ENCODE measurements at regions not wholly inside any gene's neighbourhood (a gene's known extent, or its start where the extent isn't known, plus 50 kb on each side); places are given as distances from the start of the nearest gene placed in this dataset.
"Not testable (repeated sequence)": the region's sequence is repeated elsewhere in the genome, so short reads cannot be mapped to it uniquely, and the experiment has no call there.

DNA sequence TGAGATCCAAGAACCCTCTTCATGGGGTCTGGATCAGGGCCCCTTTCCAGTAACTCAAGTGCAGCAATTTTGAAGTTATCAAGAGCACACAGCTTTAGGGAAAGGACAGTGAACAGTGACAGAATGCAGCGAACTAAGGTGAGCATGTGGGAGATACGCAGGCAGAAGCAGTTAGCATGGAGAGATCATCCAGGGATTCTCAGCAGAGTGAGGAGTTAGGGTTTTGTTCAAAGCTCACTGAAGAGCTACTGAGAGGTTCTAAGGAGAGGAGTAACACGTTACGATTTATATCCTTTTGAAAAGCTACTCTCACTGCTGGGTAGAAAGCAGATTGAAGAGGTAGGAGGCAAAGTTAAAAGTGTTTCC, 83.6 kb upstream of the MPP7 start:
- H3K9ac ChIP-seq (ENCODE audit: low read depth in 1 of 3, low read length in 3 of 3) = no peak overlapping the region
- H3K9me3 ChIP-seq (ENCODE audit: control insufficient read depth in 3 of 3, low read length in 3 of 3) = no peaks in the 10 kb centered on the region
- H3K36me3 ChIP-seq (ENCODE audit: control insufficient read depth in 3 of 3, insufficient read depth in 3 of 3, low read length in 3 of 3) = no peaks in the 10 kb centered on the region
- no peaks in the 10 kb centered on the region for H3K27me3 ChIP-seq (ENCODE audit: control insufficient read depth in 3 of 3, insufficient read depth in 3 of 3, low read length in 3 of 3)
- H3K4me3 ChIP-seq (ENCODE audit: low read length in 3 of 3) = no peak overlapping the region
- H3K27ac ChIP-seq (ENCODE audit: low read depth, low read length) = no peak overlapping the region
- H3K4me1 ChIP-seq (ENCODE audit: control insufficient read depth in 3 of 3, insufficient read depth in 3 of 3, low read length in 3 of 3) = peaks cover 9 to 18% (median 12%) of the 10 kb centered on the region in 3 donors

DNA sequence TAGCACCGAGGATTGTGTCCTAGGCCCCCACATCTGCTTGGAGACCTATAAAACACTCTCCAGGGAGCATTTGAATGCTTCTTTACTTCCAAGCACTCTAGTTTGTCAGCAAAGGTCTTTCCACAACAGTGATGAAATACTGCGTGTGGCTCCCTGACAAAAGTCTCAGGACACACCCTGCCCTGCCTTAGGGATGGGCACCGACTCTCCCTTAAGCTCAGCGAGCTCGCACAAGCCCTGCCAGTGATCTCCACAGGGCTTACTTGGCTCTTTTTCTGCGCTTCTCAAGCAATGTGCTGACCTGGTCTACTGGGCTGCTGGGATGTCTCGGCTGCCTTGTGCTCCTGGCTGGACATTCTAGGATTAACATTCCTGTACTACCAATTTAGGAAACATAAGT, 84.3 kb upstream of the MPP7 start:
- Histone ChIP-seq H3K9me3 (ENCODE audit: control insufficient read depth in 3 of 3, low read length in 3 of 3) (no peaks in the 10 kb centered on the region), H3K9ac (ENCODE audit: low read depth in 1 of 3, low read length in 3 of 3) (peak overlapping the region in 1 of 3 donors; percentile 42), H3K4me1 (ENCODE audit: control insufficient read depth in 3 of 3, insufficient read depth in 3 of 3, low read length in 3 of 3) (peaks cover 7 to 13% (median 12%) of the 10 kb centered on the region in 3 donors), H3K27ac (ENCODE audit: low read depth, low read length) (no peak overlapping the region), H3K36me3 (ENCODE audit: control insufficient read depth in 3 of 3, insufficient read depth in 3 of 3, low read length in 3 of 3) (no peaks in the 10 kb centered on the region), H3K27me3 (ENCODE audit: control insufficient read depth in 3 of 3, insufficient read depth in 3 of 3, low read length in 3 of 3) (no peaks in the 10 kb centered on the region), H3K4me3 (ENCODE audit: low read length in 3 of 3) (no peak overlapping the region)

GRCh38 chr10:28391283-28391682, 88.4 kb upstream of the MPP7 start:
- no peaks in the 10 kb centered on the region for H3K9me3 ChIP-seq (ENCODE audit: control insufficient read depth in 3 of 3, low read length in 3 of 3)
- no peak overlapping the region for H3K4me3 ChIP-seq (ENCODE audit: low read length in 3 of 3)
- H3K36me3 ChIP-seq (ENCODE audit: control insufficient read depth in 3 of 3, insufficient read depth in 3 of 3, low read length in 3 of 3) = no peaks in the 10 kb centered on the region
- no peaks in the 10 kb centered on the region for H3K27me3 ChIP-seq (ENCODE audit: control insufficient read depth in 3 of 3, insufficient read depth in 3 of 3, low read length in 3 of 3)
- no peak overlapping the region for H3K9ac ChIP-seq (ENCODE audit: low read depth in 1 of 3, low read length in 3 of 3)
- H3K27ac ChIP-seq (ENCODE audit: low read depth, low read length) = no peak overlapping the region
- peaks cover 10 to 12% (median 12%) of the 10 kb centered on the region in 3 donors for H3K4me1 ChIP-seq (ENCODE audit: control insufficient read depth in 3 of 3, insufficient read depth in 3 of 3, low read length in 3 of 3)

GRCh38 chr10:28393956-28394568, 91.2 kb upstream of the MPP7 start:
- Histone ChIP-seq H3K27ac (ENCODE audit: low read depth, low read length) (no peak overlapping the region), H3K4me3 (ENCODE audit: low read length in 3 of 3) (no peak overlapping the region), H3K27me3 (ENCODE audit: control insufficient read depth in 3 of 3, insufficient read depth in 3 of 3, low read length in 3 of 3) (no peaks in the 10 kb centered on the region), H3K4me1 (ENCODE audit: control insufficient read depth in 3 of 3, insufficient read depth in 3 of 3, low read length in 3 of 3) (peaks cover 0 to 2% (median 0%) of the 10 kb centered on the region in 3 donors), H3K36me3 (ENCODE audit: control insufficient read depth in 3 of 3, insufficient read depth in 3 of 3, low read length in 3 of 3) (no peaks in the 10 kb centered on the region), H3K9ac (ENCODE audit: low read depth in 1 of 3, low read length in 3 of 3) (no peak overlapping the region), H3K9me3 (ENCODE audit: control insufficient read depth in 3 of 3, low read length in 3 of 3) (no peaks in the 10 kb centered on the region)

GRCh38 chr10:28396331-28396730, 93.5 kb upstream of the MPP7 start:
- no peak overlapping the region for H3K4me3 ChIP-seq (ENCODE audit: low read length in 3 of 3)
- H3K36me3 ChIP-seq (ENCODE audit: control insufficient read depth in 3 of 3, insufficient read depth in 3 of 3, low read length in 3 of 3) = no peaks in the 10 kb centered on the region
- peaks cover 0 to 2% (median 0%) of the 10 kb centered on the region in 3 donors for H3K4me1 ChIP-seq (ENCODE audit: control insufficient read depth in 3 of 3, insufficient read depth in 3 of 3, low read length in 3 of 3)
- H3K9ac ChIP-seq (ENCODE audit: low read depth in 1 of 3, low read length in 3 of 3) = no peak overlapping the region
- H3K27me3 ChIP-seq (ENCODE audit: control insufficient read depth in 3 of 3, insufficient read depth in 3 of 3, low read length in 3 of 3) = no peaks in the 10 kb centered on the region
- no peaks in the 10 kb centered on the region for H3K9me3 ChIP-seq (ENCODE audit: control insufficient read depth in 3 of 3, low read length in 3 of 3)
- no peak overlapping the region for H3K27ac ChIP-seq (ENCODE audit: low read depth, low read length)

DNA sequence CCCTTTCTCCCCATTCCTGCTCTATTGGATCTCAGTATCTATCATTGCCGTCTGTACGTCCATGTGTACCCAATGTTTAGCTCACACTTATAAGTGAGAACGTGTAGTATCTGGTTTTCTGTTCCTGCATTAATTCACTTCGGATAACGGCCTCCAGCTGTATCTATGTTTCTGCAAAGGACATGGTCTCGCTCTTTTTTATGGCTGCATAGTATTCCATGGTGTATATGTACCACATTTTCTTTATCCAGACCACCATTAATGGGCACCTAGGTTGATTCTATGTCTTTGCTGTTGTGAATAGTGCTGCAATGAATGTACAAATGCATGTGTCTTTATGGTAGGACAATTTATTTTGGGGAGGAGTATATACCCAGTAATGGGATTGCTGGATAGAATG, 94.4 kb upstream of the MPP7 start:
- H3K36me3 ChIP-seq (ENCODE audit: control insufficient read depth in 3 of 3, insufficient read depth in 3 of 3, low read length in 3 of 3) = no peaks in the 10 kb centered on the region

DNA sequence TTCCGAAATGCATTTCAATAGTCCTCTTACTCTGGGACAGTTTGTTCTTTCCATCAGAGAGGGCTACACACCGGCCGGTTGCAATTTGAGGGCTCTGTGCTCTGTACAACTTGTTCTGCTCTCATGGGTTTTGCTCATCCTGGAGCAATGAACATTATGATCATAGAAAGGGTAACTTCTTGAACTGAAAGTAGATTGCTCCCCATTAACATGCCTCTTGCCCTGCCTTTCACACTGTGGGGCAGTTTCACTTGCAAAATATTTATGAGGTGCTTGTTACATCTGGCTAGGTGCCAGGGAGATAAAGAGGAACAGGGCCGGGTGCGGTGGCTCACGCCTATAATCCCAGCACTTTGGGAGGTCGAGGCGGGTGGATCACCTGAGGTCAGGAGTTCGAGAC, 97.3 kb upstream of the MPP7 start:
- H3K9ac ChIP-seq (ENCODE audit: low read depth in 1 of 3, low read length in 3 of 3) = no peak overlapping the region
- no peak overlapping the region for H3K27ac ChIP-seq (ENCODE audit: low read depth, low read length)
- no peaks in the 10 kb centered on the region for H3K9me3 ChIP-seq (ENCODE audit: control insufficient read depth in 3 of 3, low read length in 3 of 3)
- no peak overlapping the region for H3K4me3 ChIP-seq (ENCODE audit: low read length in 3 of 3)
- no peaks in the 10 kb centered on the region for H3K27me3 ChIP-seq (ENCODE audit: control insufficient read depth in 3 of 3, insufficient read depth in 3 of 3, low read length in 3 of 3)
- H3K4me1 ChIP-seq (ENCODE audit: control insufficient read depth in 3 of 3, insufficient read depth in 3 of 3, low read length in 3 of 3) = no peaks in the 10 kb centered on the region
- no peaks in the 10 kb centered on the region for H3K36me3 ChIP-seq (ENCODE audit: control insufficient read depth in 3 of 3, insufficient read depth in 3 of 3, low read length in 3 of 3)

More for the DNA sequence above, 94.4 kb upstream of the MPP7 start:
- Histone ChIP-seq H3K9ac (ENCODE audit: low read depth in 1 of 3, low read length in 3 of 3) (no peak overlapping the region), H3K27me3 (ENCODE audit: control insufficient read depth in 3 of 3, insufficient read depth in 3 of 3, low read length in 3 of 3) (no peaks in the 10 kb centered on the region), H3K27ac (ENCODE audit: low read depth, low read length) (no peak overlapping the region), H3K4me1 (ENCODE audit: control insufficient read depth in 3 of 3, insufficient read depth in 3 of 3, low read length in 3 of 3) (peaks cover 0 to 2% (median 0%) of the 10 kb centered on the region in 3 donors), H3K9me3 (ENCODE audit: control insufficient read depth in 3 of 3, low read length in 3 of 3) (no peaks in the 10 kb centered on the region), H3K4me3 (ENCODE audit: low read length in 3 of 3) (no peak overlapping the region)

DNA sequence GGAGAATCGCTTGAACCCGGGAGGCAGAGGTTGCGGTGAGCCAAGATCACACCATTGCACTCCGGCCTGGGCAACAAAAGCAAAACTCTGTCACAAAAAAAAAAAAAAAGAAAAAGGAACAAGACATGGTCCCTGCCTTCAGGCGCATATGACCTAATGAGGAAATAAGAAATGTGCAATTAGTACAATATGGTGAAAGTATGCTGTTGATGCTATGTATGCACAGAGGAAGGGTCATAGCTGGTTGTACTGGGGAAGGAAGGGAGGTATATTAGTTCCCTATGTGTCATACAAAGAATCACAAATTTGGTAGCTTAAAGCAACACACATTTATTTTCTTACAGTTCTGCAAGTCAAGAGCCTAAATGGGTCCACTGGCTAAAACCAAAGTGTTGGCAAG, 97.8 kb upstream of the MPP7 start:
- no peaks in the 10 kb centered on the region for H3K27me3 ChIP-seq (ENCODE audit: control insufficient read depth in 3 of 3, insufficient read depth in 3 of 3, low read length in 3 of 3)
- no peaks in the 10 kb centered on the region for H3K4me1 ChIP-seq (ENCODE audit: control insufficient read depth in 3 of 3, insufficient read depth in 3 of 3, low read length in 3 of 3)
- H3K9ac ChIP-seq (ENCODE audit: low read depth in 1 of 3, low read length in 3 of 3) = no peak overlapping the region
- no peak overlapping the region for H3K4me3 ChIP-seq (ENCODE audit: low read length in 3 of 3)
- no peaks in the 10 kb centered on the region for H3K36me3 ChIP-seq (ENCODE audit: control insufficient read depth in 3 of 3, insufficient read depth in 3 of 3, low read length in 3 of 3)
- H3K27ac ChIP-seq (ENCODE audit: low read depth, low read length) = no peak overlapping the region
- H3K9me3 ChIP-seq (ENCODE audit: control insufficient read depth in 3 of 3, low read length in 3 of 3) = no peaks in the 10 kb centered on the region

- H3K36me3 ChIP-seq (ENCODE audit: control insufficient read depth in 3 of 3, insufficient read depth in 3 of 3, low read length in 3 of 3); H3K27me3 ChIP-seq (ENCODE audit: control insufficient read depth in 3 of 3, insufficient read depth in 3 of 3, low read length in 3 of 3); H3K27ac ChIP-seq (ENCODE audit: low read depth, low read length); H3K4me1 ChIP-seq (ENCODE audit: control insufficient read depth in 3 of 3, insufficient read depth in 3 of 3, low read length in 3 of 3); H3K9me3 ChIP-seq (ENCODE audit: control insufficient read depth in 3 of 3, low read length in 3 of 3); H3K9ac ChIP-seq (ENCODE audit: low read depth in 1 of 3, low read length in 3 of 3); H3K4me3 ChIP-seq (ENCODE audit: low read length in 3 of 3): not testable (repeated sequence)
Measured at GRCh38 chr10:28402611-28403073, 99.8 kb upstream of the MPP7 start.

- H3K36me3 ChIP-seq (ENCODE audit: control insufficient read depth in 3 of 3, insufficient read depth in 3 of 3, low read length in 3 of 3) = no peaks in the 10 kb centered on the region
- H3K27ac ChIP-seq (ENCODE audit: low read depth, low read length) = no peak overlapping the region
- no peaks in the 10 kb centered on the region for H3K27me3 ChIP-seq (ENCODE audit: control insufficient read depth in 3 of 3, insufficient read depth in 3 of 3, low read length in 3 of 3)
- no peak overlapping the region for H3K9ac ChIP-seq (ENCODE audit: low read depth in 1 of 3, low read length in 3 of 3)
- H3K4me1 ChIP-seq (ENCODE audit: control insufficient read depth in 3 of 3, insufficient read depth in 3 of 3, low read length in 3 of 3) = no peaks in the 10 kb centered on the region
- no peak overlapping the region for H3K4me3 ChIP-seq (ENCODE audit: low read length in 3 of 3)
- H3K9me3 ChIP-seq (ENCODE audit: control insufficient read depth in 3 of 3, low read length in 3 of 3) = no peaks in the 10 kb centered on the region
Measured at GRCh38 chr10:28403090-28403489, 100.2 kb upstream of the MPP7 start.
